ENCODE measurements at regions not wholly inside any gene's neighbourhood (a gene's known extent, or its start where the extent isn't known, plus 50 kb on each side); places are given as distances from the start of the nearest gene placed in this dataset.

GRCh38 chr6:133173276-133173675 is 67.9 kb upstream of the EYA4 start:
- H3K9ac ChIP-seq (ENCODE audit: low read depth, low read length, poor library complexity, severe bottlenecking), result no peak overlapping the region
- no peaks in the 10 kb centered on the region for H3K27me3 ChIP-seq (ENCODE audit: insufficient read depth, low read length, poor library complexity, severe bottlenecking)
- no peaks in the 10 kb centered on the region for H3K4me1 ChIP-seq (ENCODE audit: insufficient read depth, low read length, poor library complexity, severe bottlenecking)
- H3F3A ChIP-seq (ENCODE audit: low read depth), result no peaks in the 10 kb centered on the region
- H3K36me3 ChIP-seq (ENCODE audit: insufficient read depth, low read length), result no peaks in the 10 kb centered on the region
- H4K20me1 ChIP-seq (ENCODE audit: insufficient read depth, low read length, poor library complexity, severe bottlenecking), result no peaks in the 10 kb centered on the region
- H2AFZ ChIP-seq (ENCODE audit: low read length), result no peak overlapping the region
- no peaks in the 10 kb centered on the region for H3K79me2 ChIP-seq (ENCODE audit: insufficient read depth, low read length)
- TF ChIP-seq EZH2phosphoT487 (IDR thresholded peaks at IDR 0.05; ENCODE audit: borderline replicate concordance) (no peak), CTCF (conservative IDR thresholded peaks at IDR 0.05; ENCODE audit: low read length) (no peak)
- peaks cover 4% of the 10 kb centered on the region; the same call in 1 of the 2 replicates for H3K9me3 ChIP-seq (ENCODE audit: insufficient read depth, low read depth, low read length)
- no peaks in the 10 kb centered on the region for H3K9me2 ChIP-seq (replicated peaks; ENCODE audit: low read depth, low read length)
- no peak overlapping the region for H3K4me3 ChIP-seq (ENCODE audit: low read length, poor library complexity, severe bottlenecking)
- no peak overlapping the region for H3K4me2 ChIP-seq (ENCODE audit: low read depth, low read length, poor library complexity, severe bottlenecking)

- no peak overlapping the region for H3K4me2 ChIP-seq (ENCODE audit: low read depth, low read length, poor library complexity, severe bottlenecking)
- no peaks in the 10 kb centered on the region for H3K4me1 ChIP-seq (ENCODE audit: insufficient read depth, low read length, poor library complexity, severe bottlenecking)
- H3K79me2 ChIP-seq (ENCODE audit: insufficient read depth, low read length), result no peaks in the 10 kb centered on the region
- no peaks in the 10 kb centered on the region for H3K27me3 ChIP-seq (ENCODE audit: insufficient read depth, low read length, poor library complexity, severe bottlenecking)
- no peaks in the 10 kb centered on the region for H4K20me1 ChIP-seq (ENCODE audit: insufficient read depth, low read length, poor library complexity, severe bottlenecking)
- no peak overlapping the region for H3K9ac ChIP-seq (ENCODE audit: low read depth, low read length, poor library complexity, severe bottlenecking)
- no peak overlapping the region for H3K4me3 ChIP-seq (ENCODE audit: low read length, poor library complexity, severe bottlenecking)
- TF ChIP-seq EZH2phosphoT487 (IDR thresholded peaks at IDR 0.05; ENCODE audit: borderline replicate concordance), result no peak
- no peak for TF ChIP-seq CTCF (conservative IDR thresholded peaks at IDR 0.05; ENCODE audit: low read length)
- no peak overlapping the region for H2AFZ ChIP-seq (ENCODE audit: low read length)
- H3K9me3 ChIP-seq (ENCODE audit: insufficient read depth, low read depth, low read length), result no peaks in the 10 kb centered on the region
- H3K9me2 ChIP-seq (replicated peaks; ENCODE audit: low read depth, low read length), result no peaks in the 10 kb centered on the region
- no peaks in the 10 kb centered on the region for H3K36me3 ChIP-seq (ENCODE audit: insufficient read depth, low read length)
- no peaks in the 10 kb centered on the region for H3F3A ChIP-seq (ENCODE audit: low read depth)
These were observed 61.7 kb upstream of the EYA4 start for GRCh38 chr6:133179481-133179880.

GRCh38 chr6:133183691-133184090 is 57.5 kb upstream of the EYA4 start:
- Histone ChIP-seq H3K9ac (ENCODE audit: low read depth, low read length, poor library complexity, severe bottlenecking) (no peak overlapping the region), H3K79me2 (ENCODE audit: insufficient read depth, low read length) (no peaks in the 10 kb centered on the region), H4K20me1 (ENCODE audit: insufficient read depth, low read length, poor library complexity, severe bottlenecking) (no peaks in the 10 kb centered on the region), H3K27me3 (ENCODE audit: insufficient read depth, low read length, poor library complexity, severe bottlenecking) (no peaks in the 10 kb centered on the region), H3K36me3 (ENCODE audit: insufficient read depth, low read length) (no peaks in the 10 kb centered on the region), H3K4me2 (ENCODE audit: low read depth, low read length, poor library complexity, severe bottlenecking) (no peak overlapping the region), H3K4me1 (ENCODE audit: insufficient read depth, low read length, poor library complexity, severe bottlenecking) (no peaks in the 10 kb centered on the region), H3K4me3 (ENCODE audit: low read length, poor library complexity, severe bottlenecking) (no peak overlapping the region), H2AFZ (ENCODE audit: low read length) (no peak overlapping the region), H3K9me2 (replicated peaks; ENCODE audit: low read depth, low read length) (no peaks in the 10 kb centered on the region), H3F3A (ENCODE audit: low read depth) (no peaks in the 10 kb centered on the region), H3K9me3 (ENCODE audit: insufficient read depth, low read depth, low read length) (no peaks in the 10 kb centered on the region)
- TF ChIP-seq CTCF (conservative IDR thresholded peaks at IDR 0.05; ENCODE audit: low read length) (no peak), EZH2phosphoT487 (IDR thresholded peaks at IDR 0.05; ENCODE audit: borderline replicate concordance) (no peak)

Data from Loucy (cell line).